ENCODE measurements at regions not wholly inside any gene's neighbourhood (a gene's known extent, or its start where the extent isn't known, plus 50 kb on each side); places are given as distances from the start of the nearest gene placed in this dataset.
"Not testable (repeated sequence)": the region's sequence is repeated elsewhere in the genome, so short reads cannot be mapped to it uniquely, and the experiment has no call there.

- FAIRE-seq, result no peak
Observed at GRCh38 chr1:200496937-200497336, 87.1 kb upstream of the ZNF281 start.

- no peak for FAIRE-seq
Observed at GRCh38 chr1:200495901-200496300, 86.1 kb upstream of the ZNF281 start.

- FAIRE-seq, result no peak
Observed at GRCh38 chr1:200493344-200493743, 83.5 kb upstream of the ZNF281 start.

GRCh38 chr1:200491103-200491502 is 81.3 kb upstream of the ZNF281 start:
- FAIRE-seq, result no peak

GRCh38 chr1:200490183-200490582 is 80.3 kb upstream of the ZNF281 start:
- no peak for FAIRE-seq

- peak; percentile 70 for FAIRE-seq
Observed at GRCh38 chr1:200488375-200489165, 78.7 kb upstream of the ZNF281 start.

- no peak for FAIRE-seq
Observed at GRCh38 chr1:200487650-200488049, 77.8 kb upstream of the ZNF281 start.

- no peak for FAIRE-seq
Observed at GRCh38 chr1:200486634-200487033, 76.8 kb upstream of the ZNF281 start.

GRCh38 chr1:200484438-200484946 is 74.7 kb upstream of the ZNF281 start:
- FAIRE-seq, result not testable (repeated sequence)

GRCh38 chr1:200483491-200484143 is 73.8 kb upstream of the ZNF281 start:
- no peak for FAIRE-seq

- FAIRE-seq, result no peak
Observed at GRCh38 chr1:200480964-200481363, 71.1 kb upstream of the ZNF281 start.

- no peak for FAIRE-seq
Observed at GRCh38 chr1:200479816-200480215, 70.0 kb upstream of the ZNF281 start.

GRCh38 chr1:200478945-200479558 is 69.2 kb upstream of the ZNF281 start:
- no peak for FAIRE-seq

- no peak for FAIRE-seq
Observed at GRCh38 chr1:200478239-200478623, 68.4 kb upstream of the ZNF281 start.

GRCh38 chr1:200474633-200475032 is 64.8 kb upstream of the ZNF281 start:
- no peak for FAIRE-seq

GRCh38 chr1:200473698-200474371 is 64.0 kb upstream of the ZNF281 start:
- FAIRE-seq, result no peak

- no peak for FAIRE-seq
Observed at GRCh38 chr1:200471739-200472138, 61.9 kb upstream of the ZNF281 start.

- FAIRE-seq, result no peak
Observed at GRCh38 chr1:200468264-200469001, 58.6 kb upstream of the ZNF281 start.

- FAIRE-seq, result no peak
Observed at GRCh38 chr1:200464784-200465400, 55.1 kb upstream of the ZNF281 start.

All from endometrium (tissue), 2 donors.